GM18870 (cell line): ENCODE measurements at regions not wholly inside any gene's neighbourhood (a gene's known extent, or its start where the extent isn't known, plus 50 kb on each side); places are given as distances from the start of the nearest gene placed in this dataset.
"Not testable (repeated sequence)": the region's sequence is repeated elsewhere in the genome, so short reads cannot be mapped to it uniquely, and the experiment has no call there.

Experiments used
- ATAC-seq: cut with Tn5 transposase; IDR thresholded peaks from one replicate; pipeline ENCODE4 v1.9.1; 2021; ENCODE audit warnings: moderate library complexity; ENCODE audit not compliant: unreplicated experiment

DNA sequence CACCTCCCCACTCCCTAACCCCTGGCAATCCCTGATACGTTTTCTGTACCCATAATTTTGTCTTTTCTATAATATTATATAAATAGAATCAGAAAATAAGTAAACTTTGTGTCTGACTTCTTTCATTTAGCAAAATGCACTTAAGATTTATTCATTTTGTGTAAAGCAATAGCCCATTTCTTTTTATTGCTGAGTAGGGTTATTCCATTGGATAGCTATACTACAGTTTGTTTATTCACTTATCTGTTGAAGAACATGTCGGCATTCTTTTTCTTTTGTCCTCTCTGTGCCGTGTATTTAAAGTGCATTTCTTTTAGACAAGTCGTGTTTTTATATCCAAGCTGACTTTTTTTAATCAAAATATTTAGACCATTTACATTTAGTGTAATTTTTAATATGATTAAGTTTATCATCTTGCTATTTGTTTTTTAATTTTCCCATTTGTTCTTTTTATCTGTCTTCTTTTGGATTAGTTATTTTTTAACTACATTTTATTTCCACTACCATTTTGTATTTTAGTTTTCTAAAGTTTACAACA is 176.4 kb upstream of the TSHZ3 start:
- no peak for ATAC-seq

DNA sequence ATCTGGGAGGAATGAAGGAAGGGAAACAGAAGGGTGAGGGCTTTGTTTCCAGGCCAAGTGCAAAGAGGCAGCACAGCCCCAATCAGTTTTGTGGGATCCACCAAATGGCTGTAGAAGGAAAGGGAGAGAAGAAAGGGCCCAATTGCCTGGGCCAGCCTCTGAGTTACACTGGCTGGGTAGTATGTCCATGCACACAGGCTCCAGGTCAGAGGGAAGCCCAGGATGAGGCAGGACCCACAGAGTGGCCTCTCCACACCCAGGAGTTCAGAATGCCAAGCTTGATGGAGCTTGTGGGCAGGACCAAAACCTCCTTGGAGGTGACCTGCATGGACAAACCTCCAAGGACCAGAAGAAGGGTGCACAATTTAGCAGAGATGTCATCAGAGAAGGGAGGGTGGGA is 178.2 kb upstream of the TSHZ3 start:
- ATAC-seq: no peak

DNA sequence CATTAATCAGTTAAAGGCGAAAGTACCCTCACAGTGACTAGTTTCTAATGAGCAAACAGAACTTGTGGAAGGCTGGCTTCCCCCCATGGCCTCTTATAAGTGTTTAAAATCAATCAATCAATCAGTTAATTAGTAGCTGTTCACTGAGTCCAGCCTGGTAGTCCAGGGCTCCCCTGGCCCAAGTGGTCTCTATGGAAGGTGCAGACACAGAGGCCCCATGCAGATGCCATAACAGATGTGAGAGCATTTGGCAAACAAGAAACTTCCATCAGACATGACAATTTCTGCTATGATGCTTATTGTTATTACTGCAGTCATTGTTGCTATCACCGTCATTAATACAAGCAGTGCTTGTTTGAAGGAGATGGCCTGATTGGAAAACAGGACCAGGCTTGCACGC is 179.0 kb upstream of the TSHZ3 start:
- no peak for ATAC-seq

DNA sequence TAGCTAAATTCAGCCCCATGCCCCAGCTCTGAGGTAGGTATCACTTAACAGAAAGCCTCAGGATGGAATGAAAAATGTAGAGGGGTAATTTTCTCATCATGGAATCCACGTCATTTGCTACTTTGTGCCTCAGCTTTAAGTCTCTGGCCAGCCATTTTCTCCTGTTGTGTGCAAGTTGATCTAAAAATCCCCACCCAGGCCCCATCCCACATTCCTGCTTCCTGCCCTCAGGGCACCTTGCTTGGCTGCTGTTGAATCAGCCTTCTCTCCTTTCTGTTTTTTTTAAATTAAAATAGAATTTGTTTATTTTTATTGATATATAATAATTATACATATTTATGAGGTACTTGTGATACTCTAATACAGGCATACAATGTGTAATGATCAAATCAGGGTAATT is 179.9 kb upstream of the TSHZ3 start:
- ATAC-seq: no peak

DNA sequence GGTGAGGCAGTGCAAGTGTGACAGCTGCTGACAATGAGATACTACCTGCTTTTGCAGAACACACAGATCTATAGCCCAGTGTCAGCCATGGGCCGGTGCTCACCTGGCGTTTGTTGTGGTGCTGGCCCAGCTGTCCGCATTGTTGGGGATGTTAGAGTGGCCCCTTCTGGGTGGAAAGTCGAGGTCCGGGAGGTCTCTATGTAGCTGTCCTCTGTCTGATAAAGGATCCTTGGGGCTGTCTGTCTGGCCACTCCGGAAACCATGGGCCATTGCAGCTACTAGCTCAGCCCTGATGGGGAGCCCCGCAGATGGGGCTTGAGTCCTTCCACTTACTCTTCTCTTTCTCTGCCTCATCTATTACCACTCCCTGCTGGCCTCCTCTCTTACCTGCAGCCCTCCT is 181.5 kb upstream of the TSHZ3 start:
- no peak for ATAC-seq

DNA sequence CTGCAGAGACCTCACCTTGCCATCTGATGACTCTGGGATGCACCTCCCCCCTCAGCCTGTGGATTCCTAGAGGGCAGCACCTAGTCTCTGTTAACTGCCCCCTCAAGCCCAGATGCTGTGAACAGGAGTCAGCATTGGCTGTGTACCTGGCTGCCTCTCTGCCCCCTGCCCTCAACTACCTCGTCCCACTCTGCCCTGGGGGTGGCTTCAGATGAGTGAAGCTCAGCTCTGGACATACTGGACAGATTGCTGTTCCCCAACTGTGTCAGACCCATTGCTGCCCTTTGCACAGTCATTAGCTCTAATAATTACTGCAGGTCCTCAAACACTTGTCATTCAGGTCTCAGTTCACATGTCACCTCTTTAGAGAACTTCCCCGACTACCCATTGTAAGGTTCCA is 182.1 kb upstream of the TSHZ3 start:
- no peak for ATAC-seq

DNA sequence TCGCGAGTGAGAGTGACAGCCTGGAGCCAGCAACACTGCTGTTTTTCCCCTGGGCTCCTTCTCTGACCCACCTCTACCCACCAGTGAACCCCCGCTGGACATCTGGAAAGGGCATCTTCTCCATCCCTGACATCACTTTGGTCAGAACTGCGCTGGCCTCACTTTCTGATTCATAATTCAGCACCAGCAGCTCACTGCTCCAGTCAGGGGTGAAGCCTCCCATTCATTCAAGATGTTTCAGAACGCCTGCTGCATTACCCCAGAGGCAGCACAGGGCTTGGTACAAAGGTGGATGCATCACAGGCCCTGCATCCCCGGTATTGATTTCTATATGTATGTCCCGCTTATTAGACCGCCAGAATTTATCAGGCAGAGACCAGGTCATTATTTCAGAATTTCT is 182.8 kb upstream of the TSHZ3 start:
- no peak for ATAC-seq

DNA sequence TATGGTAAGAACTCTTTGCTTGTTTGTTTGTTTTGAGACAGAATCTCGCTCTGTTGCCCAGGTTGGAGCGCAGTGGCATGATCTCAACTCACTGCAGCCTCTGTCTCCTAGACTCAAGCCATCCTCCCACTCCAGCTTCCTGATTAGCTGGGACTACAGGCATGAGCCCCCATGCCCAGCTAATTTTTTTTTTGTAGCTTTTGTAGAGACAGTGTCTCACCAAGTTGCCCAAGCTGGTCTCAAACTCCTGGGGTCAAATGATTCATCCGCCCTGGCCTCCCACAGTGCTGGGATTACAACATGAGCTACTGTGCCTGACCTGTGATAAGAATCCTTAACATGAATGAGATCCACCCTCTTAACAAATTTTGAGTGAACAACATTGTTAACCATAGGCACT is 183.9 kb upstream of the TSHZ3 start:
- ATAC-seq: no peak

DNA sequence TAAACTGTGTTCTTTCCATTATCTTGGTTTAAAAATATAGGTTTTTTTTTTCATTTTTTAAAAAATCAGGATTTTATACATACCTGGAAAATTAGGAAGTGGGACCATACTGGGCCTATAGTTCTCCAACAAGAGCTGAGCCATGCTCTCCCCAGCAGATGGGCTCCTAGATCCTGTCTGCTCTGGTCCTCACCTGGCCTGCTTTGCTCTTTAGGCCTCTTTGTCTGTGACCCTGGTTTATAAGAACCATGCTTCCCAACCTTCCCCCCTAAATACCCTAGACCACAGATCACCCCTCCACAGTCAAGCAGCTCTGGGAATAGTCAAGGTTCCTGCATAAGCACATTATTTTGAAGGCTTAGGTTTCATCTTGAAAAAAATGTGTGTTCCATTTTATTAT is 185.0 kb upstream of the TSHZ3 start:
- ATAC-seq: no peak

DNA sequence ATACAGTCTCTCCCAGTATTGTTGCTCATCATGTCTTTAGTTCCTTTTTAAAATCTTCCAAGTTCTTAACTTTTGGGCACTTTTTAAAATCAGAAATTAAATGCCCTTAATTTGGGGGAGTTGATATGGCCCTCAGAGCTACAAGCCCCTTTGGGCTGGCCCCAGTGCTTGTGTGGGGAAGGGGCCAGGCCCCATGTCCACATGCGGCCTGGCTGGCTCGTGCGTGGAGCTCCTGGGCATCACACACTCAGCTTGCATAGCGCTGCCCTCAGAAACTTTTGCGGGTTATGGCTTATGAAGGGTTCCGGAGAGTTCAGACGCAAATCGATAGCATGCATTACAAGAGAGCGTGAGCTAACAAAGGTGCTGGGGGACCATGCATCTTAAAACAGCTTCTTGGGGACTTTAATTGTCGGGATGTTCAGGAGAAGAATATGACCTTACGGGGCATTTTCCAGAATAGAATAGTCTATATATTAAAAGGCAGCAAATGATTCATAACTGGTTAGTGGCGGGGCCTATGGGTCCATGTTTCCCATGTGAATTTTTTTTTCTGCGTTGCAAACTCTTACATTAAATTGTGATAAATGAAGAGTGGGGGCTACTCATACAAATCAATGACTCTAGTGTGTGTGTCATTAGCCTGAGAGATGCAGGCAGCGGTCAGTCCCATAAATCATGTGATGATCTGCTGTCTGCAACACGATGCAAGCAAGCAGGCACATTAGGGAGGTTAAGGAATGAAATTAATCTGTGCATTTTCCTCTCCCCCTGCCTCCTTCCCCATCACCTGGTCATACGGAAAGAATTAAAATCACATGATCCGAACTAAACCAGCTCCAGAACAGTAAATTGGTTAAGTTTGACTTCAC is 185.8 kb upstream of the TSHZ3 start:
- no peak for ATAC-seq

DNA sequence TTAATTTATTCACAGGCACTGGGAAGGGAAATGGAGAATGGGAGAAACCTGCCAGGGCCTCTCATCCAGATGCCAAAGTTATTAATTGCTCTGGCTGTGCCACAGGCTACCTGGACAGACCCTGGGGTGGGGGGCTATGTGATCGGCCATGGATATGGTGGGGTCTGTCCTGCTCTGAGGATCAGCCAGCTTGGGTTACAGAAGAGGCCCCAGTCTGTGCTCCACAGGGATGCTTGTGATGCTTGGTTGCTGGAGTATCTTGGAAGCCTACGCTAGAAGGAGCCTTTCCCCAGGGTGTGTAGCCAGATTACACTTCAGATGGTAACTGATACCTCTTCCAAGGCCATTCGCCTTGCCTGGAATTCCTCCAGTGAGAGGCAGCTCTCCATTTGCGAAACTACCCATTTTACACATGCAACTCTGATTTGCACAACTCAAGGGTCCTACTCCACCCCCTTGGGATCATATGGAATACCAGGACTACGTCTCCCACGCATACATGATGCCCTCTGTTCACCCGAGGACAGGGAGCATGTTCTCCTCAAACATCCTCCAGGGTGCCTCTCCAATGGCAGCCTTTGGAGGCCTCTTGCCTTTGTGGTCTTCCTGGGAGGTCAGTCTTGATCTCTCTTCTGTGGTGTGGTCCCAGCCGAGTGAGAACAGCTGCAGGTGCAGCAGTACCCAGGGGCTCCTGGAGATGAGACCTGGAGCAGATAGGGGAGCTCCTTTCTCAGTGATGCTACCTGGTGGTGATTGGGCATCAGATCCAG is 186.6 kb upstream of the TSHZ3 start:
- no peak for ATAC-seq

DNA sequence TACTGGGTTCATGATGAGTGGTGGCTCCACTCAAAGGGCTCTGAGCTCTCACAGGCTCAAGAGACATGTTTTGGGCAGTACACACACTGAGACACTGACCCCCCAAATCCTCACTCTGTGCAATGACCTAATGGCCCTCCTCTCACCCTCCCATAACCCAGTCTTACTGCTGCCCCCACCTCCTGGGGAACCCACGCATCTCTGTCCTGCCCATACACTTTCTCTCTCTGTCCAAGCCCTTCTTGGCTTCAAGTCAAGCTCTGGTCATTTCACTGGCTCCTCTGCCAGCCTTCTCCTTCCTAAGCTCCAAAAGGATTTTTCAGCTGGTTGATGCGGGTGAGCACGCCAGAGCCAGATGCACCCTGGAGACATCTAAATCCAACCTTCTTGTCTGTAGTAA is 187.9 kb upstream of the TSHZ3 start:
- ATAC-seq: no peak

DNA sequence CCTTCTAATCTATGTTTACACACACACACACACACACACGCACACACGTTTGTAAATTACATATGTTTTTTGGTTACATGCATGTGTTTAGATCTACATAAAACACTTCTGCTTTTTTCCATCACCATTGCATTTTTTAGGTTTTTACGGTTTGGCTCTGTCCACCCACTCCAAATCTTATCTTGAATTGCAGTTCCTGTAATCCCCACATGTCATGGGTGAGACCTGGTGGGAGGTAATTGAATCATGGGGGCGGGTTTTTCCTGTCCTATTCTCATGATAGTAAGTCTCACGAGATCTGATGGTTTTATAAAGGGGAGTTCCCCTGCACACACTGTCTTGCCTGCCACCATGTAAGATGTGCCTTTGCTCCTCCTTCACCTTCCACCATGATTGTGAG is 188.7 kb upstream of the TSHZ3 start:
- ATAC-seq: not testable (repeated sequence)

DNA sequence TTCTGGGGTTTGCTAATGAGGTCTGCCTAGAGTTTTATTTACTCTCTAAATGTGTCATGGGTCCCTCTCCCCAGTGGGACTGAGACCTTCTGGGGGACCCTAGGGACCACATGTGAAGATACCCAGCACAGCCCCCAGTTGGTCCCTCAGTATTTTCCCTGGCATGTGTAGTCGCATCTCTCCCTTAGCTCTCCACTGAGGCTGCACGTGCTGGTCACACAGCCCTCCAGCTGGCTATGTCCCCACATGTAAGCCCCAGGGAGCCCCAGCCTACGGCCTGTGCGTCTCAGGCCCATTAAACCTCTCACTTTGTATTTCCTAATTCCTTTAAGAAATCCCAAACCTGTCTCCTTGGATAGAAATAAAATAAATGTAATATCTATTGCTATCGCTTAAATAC is 189.6 kb upstream of the TSHZ3 start:
- ATAC-seq: no peak

DNA sequence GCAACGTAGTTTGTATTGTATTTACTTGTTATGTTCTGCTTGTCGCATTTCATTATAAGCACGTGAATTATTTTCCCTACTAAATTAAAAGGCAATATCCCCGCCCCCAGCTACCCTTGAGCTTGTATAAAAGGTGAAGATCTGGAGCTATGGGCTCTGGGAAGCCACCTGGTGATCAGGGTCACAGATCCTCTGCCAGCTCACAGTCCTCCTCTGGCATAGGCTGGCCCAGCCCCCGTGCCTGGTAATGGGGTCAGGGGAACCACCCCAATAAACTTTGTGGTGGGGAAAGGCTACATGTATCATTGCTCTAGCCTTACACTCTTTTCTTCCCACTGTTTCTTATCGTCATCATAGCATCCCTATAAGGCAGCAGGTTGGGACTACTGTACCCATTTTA is 190.2 kb upstream of the TSHZ3 start:
- no peak for ATAC-seq

DNA sequence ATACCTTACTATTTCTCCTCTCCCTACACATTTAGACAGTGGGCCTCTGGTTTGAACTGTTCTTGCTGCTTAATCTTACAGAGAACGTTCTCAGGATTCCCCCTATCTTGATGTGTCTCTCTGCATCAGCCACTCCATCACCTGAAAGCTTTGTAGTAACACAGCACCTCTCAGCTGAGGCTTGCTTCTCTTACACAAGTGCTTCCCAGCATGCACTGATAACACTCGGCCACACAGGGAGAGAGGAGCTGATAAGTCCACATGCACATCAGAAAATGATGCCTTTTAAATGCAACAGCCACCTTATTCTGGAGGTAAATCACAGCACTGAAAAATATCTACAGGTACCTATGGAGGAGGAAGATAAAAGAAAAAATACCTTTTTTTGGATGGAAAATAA is 192.2 kb upstream of the TSHZ3 start:
- no peak for ATAC-seq

DNA sequence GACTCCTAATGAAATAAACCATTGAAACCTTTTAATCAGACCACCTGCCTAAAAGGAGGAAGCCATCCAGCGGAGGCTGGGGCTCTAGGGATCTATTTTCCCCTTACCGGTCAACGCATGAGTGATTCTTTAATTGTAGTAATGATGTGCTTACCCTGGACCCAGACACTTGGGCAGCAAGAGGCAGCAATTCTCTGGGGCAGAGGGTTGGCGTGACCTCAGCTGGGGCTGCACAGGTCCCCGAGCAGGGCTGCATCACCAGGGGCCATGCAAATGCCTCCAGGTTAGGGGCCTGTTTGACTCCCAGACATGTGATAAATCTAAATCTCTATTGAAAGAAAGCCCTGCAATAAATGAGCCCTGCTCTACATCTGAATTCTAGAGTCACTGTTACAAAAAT is 194.2 kb upstream of the TSHZ3 start:
- ATAC-seq: no peak

DNA sequence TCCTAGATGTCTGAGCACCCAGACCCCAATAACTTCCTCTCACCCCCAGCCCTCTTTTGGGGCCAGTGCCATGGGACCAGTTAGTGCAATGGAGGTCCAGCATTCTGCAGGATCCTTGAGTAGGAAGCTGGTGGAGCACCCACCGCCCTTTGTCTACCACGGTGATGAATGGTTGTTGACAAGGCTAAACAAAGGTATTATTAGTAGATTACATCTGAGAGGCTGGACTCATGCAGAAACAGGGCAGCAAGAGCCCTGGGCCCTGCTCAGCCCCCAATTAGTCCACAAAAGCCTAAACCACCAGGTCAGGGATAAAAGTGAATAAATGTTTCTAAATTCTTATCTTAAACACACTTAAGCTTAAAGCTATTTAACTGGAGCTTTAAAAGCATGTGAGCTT is 196.5 kb upstream of the TSHZ3 start:
- no peak for ATAC-seq

DNA sequence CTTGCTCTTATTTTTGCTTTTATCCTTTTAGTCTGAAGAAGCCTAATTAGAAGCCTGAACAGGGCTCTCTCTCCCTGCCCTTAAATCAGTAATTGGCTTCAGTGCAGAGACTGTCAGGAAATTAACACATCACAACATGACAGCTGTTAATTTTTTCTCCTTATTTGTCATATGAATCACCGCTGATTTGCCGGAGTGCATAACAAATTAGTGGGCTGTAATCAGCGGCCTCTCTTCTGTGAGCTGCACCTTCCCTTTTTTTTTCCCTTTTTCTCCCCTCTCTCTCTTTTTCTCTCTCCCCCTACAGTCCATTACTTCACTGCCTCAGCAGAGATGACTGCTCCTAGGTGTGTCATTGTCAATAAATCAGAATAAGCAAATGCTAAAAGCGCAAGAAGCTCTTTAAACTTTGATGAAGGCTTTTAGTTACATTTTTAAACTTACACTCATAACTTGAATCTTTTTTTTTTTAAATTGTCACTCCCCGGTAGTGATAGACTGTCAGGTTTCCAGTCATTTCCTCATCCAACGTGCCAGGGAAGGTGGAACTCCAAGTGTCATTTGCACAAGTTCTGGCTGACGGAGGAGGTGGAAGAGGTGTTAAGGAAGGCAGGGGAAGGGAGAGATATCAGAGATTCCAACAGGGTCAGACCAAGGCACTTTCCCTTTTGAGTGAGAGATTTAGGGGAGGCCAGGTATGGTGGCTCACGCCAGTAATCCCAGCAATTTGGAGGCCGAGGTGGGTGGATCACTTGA is 197.1 kb upstream of the TSHZ3 start:
- ATAC-seq: no peak

DNA sequence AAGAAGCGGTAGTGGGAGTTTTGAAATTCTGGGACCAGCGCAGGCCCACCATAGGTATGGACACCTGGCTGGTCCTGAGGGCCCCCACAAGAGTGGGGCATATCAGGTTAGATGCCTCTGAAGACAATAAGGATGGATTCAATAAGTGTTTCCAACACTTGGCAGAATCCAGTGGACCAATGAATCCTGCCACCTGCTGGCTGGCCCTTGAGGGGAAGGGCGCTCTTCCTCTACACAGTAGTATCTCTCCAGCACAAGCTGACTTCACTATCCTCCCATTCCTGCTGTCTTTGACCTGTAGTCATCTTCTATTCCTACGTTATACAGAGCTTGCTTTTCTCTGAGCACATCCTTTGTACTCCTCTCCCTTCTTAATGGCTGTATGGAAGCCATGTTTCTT is 199.7 kb upstream of the TSHZ3 start:
- ATAC-seq: no peak

DNA sequence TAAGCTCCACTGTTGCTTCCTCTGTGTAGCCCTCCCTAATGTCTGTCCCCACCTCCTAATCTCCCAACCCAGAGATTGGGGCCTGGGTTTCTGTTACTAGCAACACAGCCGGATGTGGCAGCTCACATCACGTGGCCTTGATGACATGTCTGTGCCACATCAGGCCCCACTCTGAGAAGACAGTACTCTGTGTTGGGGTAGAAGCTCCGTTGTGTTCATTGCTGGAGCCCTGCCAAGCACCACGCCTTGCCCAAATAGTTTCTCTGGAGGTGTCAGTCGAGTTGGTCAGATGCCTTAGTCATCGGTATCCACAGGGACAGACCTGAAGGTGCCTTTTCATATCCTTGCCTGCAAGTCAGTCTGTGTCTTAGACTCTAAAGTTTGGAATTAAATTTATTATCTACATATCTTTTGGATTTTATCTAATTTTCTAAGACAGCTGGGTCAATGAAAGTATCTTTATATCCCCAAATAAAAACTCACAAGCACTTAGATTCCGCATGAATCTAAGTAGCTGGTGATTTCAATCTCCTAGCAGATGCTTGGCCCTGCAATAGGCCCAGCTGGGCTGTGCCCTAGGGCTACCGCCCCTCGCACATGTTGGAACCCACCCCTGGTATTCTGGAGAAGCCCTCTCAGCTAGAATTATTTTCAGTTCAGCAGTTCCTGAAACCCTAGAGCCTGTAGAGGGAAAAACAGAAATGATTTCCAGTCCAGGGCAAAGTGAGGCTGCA is 204.0 kb upstream of the TSHZ3 start:
- no peak for ATAC-seq
